K562 (cell line): ENCODE measurements at regions not wholly inside any gene's neighbourhood (a gene's known extent, or its start where the extent isn't known, plus 50 kb on each side); places are given as distances from the start of the nearest gene placed in this dataset.

Experiments
- ARID1B ChIP-seq: fragments of 450-650 bp; IDR thresholded peaks from 2 replicates; pipeline ENCODE4 v1.6.1; 2016; ENCODE audit warnings: antibody characterized with exemption, mild to moderate bottlenecking, inconsistent platforms
- CCNT2 ChIP-seq: IDR thresholded peaks from 2 replicates; pipeline ENCODE4 v1.6.1; 2011; ENCODE audit warnings: borderline replicate concordance, low read depth, mild to moderate bottlenecking, moderate library complexity, mixed read lengths, low read length; ENCODE audit not compliant: insufficient read length; ENCODE audit errors: extremely low read depth
- CEBPB ChIP-seq: fragments of 450-650 bp; IDR thresholded peaks from 2 replicates; pipeline ENCODE4 v1.6.1; 2016; ENCODE audit warnings: missing genetic modification characterization, missing compliant biosample characterization
- MTA2 ChIP-seq: fragments of 450-650 bp; IDR thresholded peaks from 2 replicates; pipeline ENCODE4 v1.6.1; 2016; ENCODE audit warnings: low read depth
- NFIC ChIP-seq: fragments of 450-650 bp; IDR thresholded peaks from 2 replicates; pipeline ENCODE4 v1.6.1; 2017; ENCODE audit warnings: mild to moderate bottlenecking, inconsistent platforms
- NFRKB ChIP-seq: fragments of 450-650 bp; IDR thresholded peaks from 2 replicates; pipeline ENCODE4 v1.6.1; 2016; ENCODE audit warnings: low read depth
- PCBP2 ChIP-seq: fragments of 200-400 bp; formaldehyde crosslinking; IDR thresholded peaks from 2 replicates; pipeline ENCODE4 v1.6.1; 2018; ENCODE audit warnings: low read length, low read depth, mild to moderate bottlenecking, moderate library complexity; ENCODE audit not compliant: poor library complexity, severe bottlenecking
- TAL1 ChIP-seq: fragments of 450-650 bp; IDR thresholded peaks from 2 replicates; pipeline ENCODE4 v1.6.1; 2016; ENCODE audit warnings: mild to moderate bottlenecking
- U2AF1 ChIP-seq: fragments of 200-400 bp; formaldehyde crosslinking; optimal IDR thresholded peaks from 2 replicates; pipeline ENCODE3; 2017; ENCODE audit warnings: mild to moderate bottlenecking, low read depth, low read length, moderate library complexity
- ZNF263 ChIP-seq: sonication (generic); formaldehyde crosslinking; IDR thresholded peaks from 2 replicates; pipeline ENCODE4 v1.8.0; 2022; ENCODE audit warnings: mild to moderate bottlenecking, missing genetic modification reagents, borderline replicate concordance
- ZNF592 ChIP-seq: fragments of 450-650 bp; IDR thresholded peaks from 2 replicates; pipeline ENCODE4 v1.6.1; 2017; ENCODE audit warnings: antibody characterized with exemption, mild to moderate bottlenecking

- TF ChIP-seq NFRKB (no peak), ARID1B (peak; percentile 47; the same call in 1 of the 2 replicates), ZNF263 (CRISPR knock-in tag) (no peak), ZNF592 (0 out of 2 replicates have a peak, but pooled peaks have one; percentile 53), PCBP2 (no peak), U2AF1 (no peak), MTA2 (peak; percentile 25; the same call in 1 of the 2 replicates), NFIC (no peak), CCNT2 (no peak), TAL1 (peak; percentile 49; the same call in 1 of the 2 replicates), CEBPB (tag) (no peak)
Observed at GRCh38 chr17:33901085-33901484, 354.0 kb upstream of the CCL2 start (continued).
